Heart left ventricle (tissue), 16 donors: ENCODE measurements at regions not wholly inside any gene's neighbourhood (a gene's known extent, or its start where the extent isn't known, plus 50 kb on each side); places are given as distances from the start of the nearest gene placed in this dataset.

Experiments used
- ATAC-seq, 4 donors: fragments of 200-7000 bp; cut with Tn5 transposase; one replicate each; pipeline ENCODE4 v1.9.1; 2020 to 2022; ENCODE audit warnings: moderate library complexity in 4 of 4, mild to moderate bottlenecking in 3 of 4, moderate number of reproducible peaks in 1 of 4
- DNase-seq, 5 donors: peaks; one replicate each; pipeline ENCODE4 v3.0.0-alpha.2; 2020
- H3K27ac ChIP-seq, 12 donors: fragments of 200-600 bp; sonication (generic) in 4 of 12; one replicate each; pipeline versions ENCODE4 v1.5.0 to v1.8.0; 2016 to 2022; ENCODE audit warnings: mild to moderate bottlenecking in 2 of 12
- H3K27me3 ChIP-seq, 9 donors: fragments of 200-600 bp; sonication (generic) in 2 of 9; one replicate each; pipeline versions ENCODE4 v1.5.1 to v1.8.0; 2016 to 2022; ENCODE audit warnings: mild to moderate bottlenecking in 3 of 9
- H3K36me3 ChIP-seq, 9 donors: fragments of 200-600 bp; sonication (generic) in 2 of 9; one replicate each; pipeline versions ENCODE4 v1.5.0 to v1.8.0; 2018 to 2022; ENCODE audit warnings: mild to moderate bottlenecking in 2 of 9
- H3K4me1 ChIP-seq, 12 donors: fragments of 200-600 bp; sonication (generic) in 4 of 12; one replicate each; pipeline versions ENCODE4 v1.5.0 to v1.8.0; 2016 to 2022; ENCODE audit warnings: mild to moderate bottlenecking in 3 of 12
- H3K4me3 ChIP-seq, 12 donors: fragments of 200-600 bp; sonication (generic) in 4 of 12; one replicate each; pipeline versions ENCODE4 v1.5.0 to v1.8.0; 2017 to 2022; ENCODE audit warnings: mild to moderate bottlenecking in 9 of 12, moderate library complexity in 4 of 12
- H3K9me3 ChIP-seq, 12 donors: fragments of 200-600 bp; sonication (generic) in 4 of 12; one replicate each; pipeline versions ENCODE4 v1.5.0 to v1.8.0; 2016 to 2022; ENCODE audit warnings: mild to moderate bottlenecking in 1 of 12
- CTCF ChIP-seq, 12 donors: fragments of 200-600 bp; sonication (generic) in 4 of 12; IDR thresholded peaks; one replicate each; pipeline versions ENCODE4 v1.5.0 to v1.8.0; 2018 to 2022; ENCODE audit warnings: antibody characterized with exemption in 12 of 12, mild to moderate bottlenecking in 5 of 12
- POLR2A ChIP-seq, 2 donors: fragments of 450-650 bp; IDR thresholded peaks; one replicate each; pipeline ENCODE4 v1.6.1; 2017; ENCODE audit warnings: antibody characterized with exemption in 2 of 2, mild to moderate bottlenecking in 2 of 2, moderate library complexity in 2 of 2
- WGBS, 4 donors: extraction: QIAGEN DNeasy Blood & Tissue Kit in 2 of 4; methylation state at CpG; one replicate each; pipeline versions ENCODE4 v1.1.5 to v1.1.7; 2013 to 2018; 5-methylcytosine and 5-hydroxymethylcytosine counted together
- intact Hi-C, 10 donors: fragments of 100-400 bp; cut with DNase I; formaldehyde crosslinking; loops; one replicate each; pipeline versions ENCODE4 v1.11.1 to v1.14.2; 2022
- donor health status: ischemic (EF 13 %, LVEDD 7.1; RV severe dilation, severe dysfunction).
- donor health status: healthy with polysubstance abuse.
- donor health status: DM: no; HTN: yes; CAD: no.
- donor health status: DM: no; HTN: no; CAD: no.
- donor health status: ischemic (EF 25% LVEDD 6.9; RV normal size, moderate dysfunction).
- donor health status: ischemic (EF 25% LVEDD 5.7; RV mildly dilated, moderate dysfunction).
- donor health status: healthy.
- donor health status: DM: yes; HTN: yes; CAD: no.
- donor health status: ischemic (EF 35%, LVEDD 5.7; RV mildly dilated, moderate dysfunction).
- donor health status: nonischemic (EF 11% LVEDD 7.7; RV severe dilation, severe dysfunction).
- donor health status: DM: yes; HTN: yes; CAD: no.
- donor health status: PGD.
- donor health status: ischemic (EF 29% LVEDD 5.4; RV normal size, mild dysfunction).
- donor health status: nonischemic (EF 23%, LVEDD 6.1; RV moderate dilation, normal function).

DNA sequence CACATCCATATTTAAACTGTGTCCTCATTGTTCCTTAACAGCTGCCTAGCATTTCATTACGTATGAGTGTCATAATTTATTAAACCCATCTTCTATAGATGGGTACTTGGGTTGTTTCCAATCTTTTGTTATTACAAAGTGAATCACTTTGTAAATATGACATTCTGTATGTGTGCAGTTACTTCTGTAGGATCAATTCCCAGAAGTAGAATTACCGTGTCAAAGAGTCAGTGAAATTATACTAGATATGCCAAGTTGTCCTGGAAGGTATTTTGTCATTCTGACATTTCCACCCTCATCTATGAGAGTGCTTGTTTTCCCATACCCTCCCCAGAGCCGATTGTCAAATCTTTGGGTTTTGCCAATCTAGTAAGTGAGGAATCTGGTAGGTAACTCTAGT lies 194.5 kb upstream of the APCDD1 start:
- no peak for ATAC-seq
- no peak for TF ChIP-seq CTCF (IDR thresholded peaks at IDR 0.05)
- TF ChIP-seq POLR2A (IDR thresholded peaks at IDR 0.05), result no peak
- Histone ChIP-seq H3K27ac (no peak overlapping the region), H3K9me3 (no peaks in the 10 kb centered on the region), H3K4me3 (no peak overlapping the region), H3K4me1 (peaks cover 0 to 29% (median 2%) of the 10 kb centered on the region in 12 donors), H3K27me3 (no peaks in the 10 kb centered on the region), H3K36me3 (no peaks in the 10 kb centered on the region)
- intact Hi-C loops, result loop anchor here in 1 of 10 donors (10.0 kb wide), 1 partner anchor 55 kb away; no protein-coding TSS in a partner anchor
- 87 to 91% (median 89%) methylated on average over 3 of the region's 3 CpGs for WGBS, 4 donors
- DNase-seq, result no peak

GRCh38 chr18:10261344-10262276 lies 192.8 kb upstream of the APCDD1 start:
- Histone ChIP-seq H3K9me3 (no peaks in the 10 kb centered on the region), H3K27me3 (no peaks in the 10 kb centered on the region), H3K36me3 (no peaks in the 10 kb centered on the region), H3K27ac (no peak overlapping the region), H3K4me3 (no peak overlapping the region), H3K4me1 (peaks cover 0 to 38% (median 2%) of the 10 kb centered on the region in 12 donors)
- intact Hi-C loops, result loop anchor here in 1 of 10 donors (10.0 kb wide), 1 partner anchor 57 kb away; no protein-coding TSS in a partner anchor
- TF ChIP-seq POLR2A (IDR thresholded peaks at IDR 0.05) (no peak), CTCF (IDR thresholded peaks at IDR 0.05) (no peak)
- DNase-seq (no peak), ATAC-seq (peak in 2 of 4 donors; percentile 22 to 36)
- 94 to 97% (median 96%) methylated on average over 5 of the region's 5 CpGs for WGBS, 4 donors

DNA sequence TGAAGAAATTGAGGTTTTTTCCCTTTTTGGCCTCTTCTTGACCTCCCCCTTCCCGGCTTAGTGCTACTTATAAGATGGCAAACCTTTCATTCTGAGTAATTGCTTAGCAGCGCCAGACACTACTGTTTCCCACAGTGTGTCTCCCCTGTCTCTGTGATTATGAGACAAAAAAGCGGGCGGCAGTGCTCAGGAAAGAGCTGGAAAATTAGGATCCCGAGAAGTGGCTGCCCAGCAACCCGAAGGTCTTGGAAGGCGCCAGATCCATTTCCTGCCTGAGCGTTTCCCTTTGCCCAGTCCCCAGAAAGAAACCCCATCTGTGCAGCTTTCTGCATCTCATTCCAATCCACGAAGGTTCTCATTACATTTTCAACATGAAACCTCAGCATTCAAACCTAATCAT lies 191.9 kb upstream of the APCDD1 start:
- intact Hi-C loops, result loop anchor here in 1 of 10 donors (10.0 kb wide), 1 partner anchor 58 kb away; no protein-coding TSS in a partner anchor
- no peak overlapping the region for H3K27ac ChIP-seq
- H3K27me3 ChIP-seq, result no peaks in the 10 kb centered on the region
- H3K9me3 ChIP-seq, result no peaks in the 10 kb centered on the region
- H3K4me1 ChIP-seq, result peaks cover 0 to 38% (median 2%) of the 10 kb centered on the region in 12 donors
- DNase-seq, result no peak
- no peak for ATAC-seq
- no peak for TF ChIP-seq CTCF (IDR thresholded peaks at IDR 0.05)
- TF ChIP-seq POLR2A (IDR thresholded peaks at IDR 0.05), result no peak
- H3K36me3 ChIP-seq, result no peaks in the 10 kb centered on the region
- 79 to 88% (median 85%) methylated on average over 9 of the region's 9 CpGs for WGBS, 4 donors
- no peak overlapping the region for H3K4me3 ChIP-seq

- Histone ChIP-seq H3K27ac (no peak overlapping the region), H3K4me1 (peaks cover 0 to 36% (median 7%) of the 10 kb centered on the region in 12 donors), H3K27me3 (no peaks in the 10 kb centered on the region), H3K4me3 (no peak overlapping the region), H3K9me3 (no peaks in the 10 kb centered on the region), H3K36me3 (no peaks in the 10 kb centered on the region)
- intact Hi-C loops, result loop anchor here in 1 of 10 donors (10.0 kb wide), 1 partner anchor 59 kb away; no protein-coding TSS in a partner anchor
- TF ChIP-seq POLR2A (IDR thresholded peaks at IDR 0.05), result no peak
- no peak for TF ChIP-seq CTCF (IDR thresholded peaks at IDR 0.05)
- DNase-seq (no peak), ATAC-seq (no peak)
- 97 to 98% (median 97%) methylated on average over 7 of the region's 7 CpGs for WGBS, 4 donors
Observed at GRCh38 chr18:10264260-10264659, 190.2 kb upstream of the APCDD1 start.
